ENCODE measurements at regions not wholly inside any gene's neighbourhood (a gene's known extent, or its start where the extent isn't known, plus 50 kb on each side); places are given as distances from the start of the nearest gene placed in this dataset.

GRCh38 chr5:53309653-53310052, 170.8 kb upstream of the FST start:
- in situ Hi-C loops (cut with MboI; ENCODE audit: low sequenced_read_pairs) = no loop called here
- Histone ChIP-seq H3K9me3 (no peaks in the 10 kb centered on the region), H3K27me3 (ENCODE audit: low read depth) (no peaks in the 10 kb centered on the region; the same call in 1 of the 2 replicates), H3K36me3 (replicated peaks) (no peaks in the 10 kb centered on the region), H3K4me1 (no peaks in the 10 kb centered on the region), H3K4me3 (no peak overlapping the region)
- DNase-seq (ENCODE audit: low spot score in 2 of 2) = no peak

- Histone ChIP-seq H3K4me1 (no peaks in the 10 kb centered on the region), H3K4me3 (no peak overlapping the region), H3K27me3 (ENCODE audit: low read depth) (no peaks in the 10 kb centered on the region; the same call in 1 of the 2 replicates), H3K36me3 (replicated peaks) (no peaks in the 10 kb centered on the region), H3K9me3 (no peaks in the 10 kb centered on the region)
- in situ Hi-C loops (cut with MboI; ENCODE audit: low sequenced_read_pairs) = no loop called here
- no peak for DNase-seq (ENCODE audit: low spot score in 2 of 2)
Measured at GRCh38 chr5:53311681-53312080, 168.7 kb upstream of the FST start.

GRCh38 chr5:53313145-53313544, 167.3 kb upstream of the FST start:
- in situ Hi-C loops (cut with MboI; ENCODE audit: low sequenced_read_pairs) = no loop called here
- no peaks in the 10 kb centered on the region; the same call in 1 of the 2 replicates for H3K27me3 ChIP-seq (ENCODE audit: low read depth)
- H3K4me1 ChIP-seq = no peaks in the 10 kb centered on the region
- no peaks in the 10 kb centered on the region for H3K9me3 ChIP-seq
- no peaks in the 10 kb centered on the region for H3K36me3 ChIP-seq (replicated peaks)
- no peak for DNase-seq (ENCODE audit: low spot score in 2 of 2)
- no peak overlapping the region for H3K4me3 ChIP-seq

DNA sequence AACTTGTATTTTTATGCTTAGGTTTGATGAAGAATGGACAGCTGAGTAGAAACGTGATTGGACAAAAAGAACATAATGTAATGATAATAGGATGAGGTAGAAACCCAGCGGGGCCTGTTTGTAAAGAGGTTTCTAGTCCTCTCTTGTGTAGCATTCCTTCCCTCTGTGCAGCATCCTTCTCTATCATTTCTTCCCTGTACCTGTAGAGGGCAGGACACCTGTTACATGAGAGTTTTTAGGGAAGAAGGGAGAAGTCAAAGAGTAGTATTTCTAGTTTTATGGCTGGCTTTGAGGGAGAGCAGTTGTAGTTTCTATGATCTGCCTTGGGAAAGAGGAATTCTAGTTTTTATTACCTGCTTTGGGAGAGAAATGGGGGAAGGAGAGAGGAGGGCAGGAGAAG, 162.1 kb upstream of the FST start:
- in situ Hi-C loops (cut with MboI; ENCODE audit: low sequenced_read_pairs) = no loop called here
- DNase-seq (ENCODE audit: low spot score in 2 of 2) = no peak
- no peaks in the 10 kb centered on the region for H3K9me3 ChIP-seq
- no peaks in the 10 kb centered on the region for H3K27me3 ChIP-seq (ENCODE audit: low read depth)
- H3K36me3 ChIP-seq (replicated peaks) = no peaks in the 10 kb centered on the region
- H3K4me3 ChIP-seq = no peak overlapping the region
- no peaks in the 10 kb centered on the region for H3K4me1 ChIP-seq

DNA sequence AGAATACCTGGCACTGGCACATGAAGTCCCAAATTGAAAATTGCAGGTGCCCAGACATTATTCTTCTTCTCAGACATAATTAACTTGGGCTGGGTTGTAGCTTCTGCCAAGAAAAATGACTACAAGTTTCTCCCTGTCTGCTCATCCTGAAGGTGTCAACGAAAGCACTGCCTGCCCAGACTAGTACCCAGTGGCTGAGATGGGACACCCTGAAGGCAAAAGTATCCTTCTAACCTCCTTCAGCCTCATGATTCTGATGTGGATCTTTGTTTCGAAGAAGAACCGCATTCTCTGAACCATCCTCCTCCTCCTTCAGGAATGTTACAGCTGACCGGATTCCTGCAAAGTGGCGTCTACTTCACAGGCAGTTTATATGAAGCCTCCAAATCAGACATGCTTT, 161.1 kb upstream of the FST start:
- H3K27me3 ChIP-seq (ENCODE audit: low read depth) = no peaks in the 10 kb centered on the region
- H3K4me1 ChIP-seq = no peaks in the 10 kb centered on the region
- in situ Hi-C loops (cut with MboI; ENCODE audit: low sequenced_read_pairs) = no loop called here
- no peak overlapping the region for H3K4me3 ChIP-seq
- DNase-seq (ENCODE audit: low spot score in 2 of 2) = no peak
- no peaks in the 10 kb centered on the region for H3K36me3 ChIP-seq (replicated peaks)
- H3K9me3 ChIP-seq = no peaks in the 10 kb centered on the region

DNA sequence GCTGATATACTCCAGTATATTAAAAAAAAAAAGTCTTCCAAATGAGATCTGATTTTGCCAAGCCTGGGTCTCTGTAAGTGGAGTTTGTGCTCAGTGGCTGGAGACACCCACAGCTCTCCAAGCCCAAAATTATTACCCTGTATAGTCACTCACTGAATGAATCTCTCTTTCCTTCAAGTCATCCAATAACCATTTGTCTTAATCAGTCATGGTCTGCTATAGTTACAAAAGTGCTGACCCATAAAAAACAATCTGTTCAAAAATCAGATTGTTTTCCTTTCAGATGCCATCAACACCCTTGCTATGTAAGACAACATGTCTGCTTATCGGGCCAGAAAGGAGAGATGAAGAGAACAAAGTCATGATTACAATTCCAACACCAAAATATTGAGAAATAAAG, 159.4 kb upstream of the FST start:
- H3K4me1 ChIP-seq = no peaks in the 10 kb centered on the region
- H3K9me3 ChIP-seq = no peaks in the 10 kb centered on the region
- no peaks in the 10 kb centered on the region for H3K36me3 ChIP-seq (replicated peaks)
- in situ Hi-C loops (cut with MboI; ENCODE audit: low sequenced_read_pairs) = no loop called here
- H3K4me3 ChIP-seq = no peak overlapping the region
- H3K27me3 ChIP-seq (ENCODE audit: low read depth) = no peaks in the 10 kb centered on the region
- DNase-seq (ENCODE audit: low spot score in 2 of 2) = no peak

DNA sequence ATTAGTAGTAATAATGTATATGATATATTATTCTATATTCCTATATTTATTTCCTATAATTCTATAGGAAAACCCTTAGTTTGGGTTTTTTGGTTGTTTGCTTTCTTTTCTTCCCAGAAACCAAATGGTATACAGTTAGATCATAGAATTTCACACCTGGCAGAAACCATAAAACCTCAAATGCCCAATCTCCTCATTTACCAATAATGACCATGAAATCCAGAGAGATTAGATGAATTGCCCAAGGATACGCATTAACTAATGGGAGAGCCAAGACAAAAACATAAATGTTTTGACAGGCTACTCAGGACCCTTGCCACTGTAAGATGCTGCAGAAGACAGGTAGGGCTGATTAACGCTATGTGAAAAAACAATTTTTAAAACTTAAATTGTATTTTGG, 158.7 kb upstream of the FST start:
- in situ Hi-C loops (cut with MboI; ENCODE audit: low sequenced_read_pairs) = no loop called here
- Histone ChIP-seq H3K27me3 (ENCODE audit: low read depth) (no peaks in the 10 kb centered on the region), H3K4me3 (no peak overlapping the region), H3K4me1 (no peaks in the 10 kb centered on the region), H3K9me3 (no peaks in the 10 kb centered on the region), H3K36me3 (replicated peaks) (no peaks in the 10 kb centered on the region)
- no peak for DNase-seq (ENCODE audit: low spot score in 2 of 2)

DNA sequence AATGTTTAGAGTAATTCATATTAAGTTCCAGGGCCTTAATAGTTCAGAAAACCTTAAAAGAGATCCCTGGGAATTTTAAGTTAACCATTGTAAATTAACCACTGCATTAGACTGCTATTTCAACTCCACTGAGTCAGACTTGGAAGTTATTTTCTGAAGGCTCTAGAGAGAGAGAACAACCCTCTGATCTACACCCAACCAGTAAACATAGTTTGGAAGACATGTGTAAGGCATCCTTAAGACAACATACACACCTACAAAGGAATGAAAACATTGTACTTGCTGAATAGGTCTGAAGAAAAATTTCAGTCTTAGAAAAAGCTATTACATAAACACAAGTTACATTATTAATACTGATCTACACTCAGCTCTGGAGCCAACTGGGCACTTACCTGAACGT, 158.2 kb upstream of the FST start:
- no peak overlapping the region for H3K4me3 ChIP-seq
- no peaks in the 10 kb centered on the region for H3K36me3 ChIP-seq (replicated peaks)
- in situ Hi-C loops (cut with MboI; ENCODE audit: low sequenced_read_pairs) = no loop called here
- no peaks in the 10 kb centered on the region for H3K4me1 ChIP-seq
- DNase-seq (ENCODE audit: low spot score in 2 of 2) = no peak
- H3K9me3 ChIP-seq = no peaks in the 10 kb centered on the region
- no peaks in the 10 kb centered on the region for H3K27me3 ChIP-seq (ENCODE audit: low read depth)

DNA sequence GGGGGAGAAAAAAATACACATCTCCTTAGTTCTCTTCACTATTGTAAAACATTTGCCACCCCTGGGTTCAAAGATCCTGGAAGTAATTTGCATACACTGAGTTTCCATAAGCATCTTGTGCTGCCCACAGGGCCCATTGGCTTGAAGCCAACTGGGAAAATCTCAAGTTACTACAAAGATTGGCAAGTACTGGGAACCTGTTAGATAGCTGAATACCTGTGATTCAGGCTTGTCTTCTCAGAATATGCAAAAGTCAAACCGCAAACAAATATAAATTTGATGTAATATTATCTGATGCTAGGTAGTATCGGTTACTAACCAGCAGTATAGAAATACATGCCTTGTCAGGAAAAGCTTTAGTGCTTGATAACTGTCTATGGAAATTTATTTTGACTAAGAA, 156.9 kb upstream of the FST start:
- DNase-seq (ENCODE audit: low spot score in 2 of 2) = no peak
- in situ Hi-C loops (cut with MboI; ENCODE audit: low sequenced_read_pairs) = no loop called here
- Histone ChIP-seq H3K36me3 (replicated peaks) (no peaks in the 10 kb centered on the region), H3K4me1 (no peaks in the 10 kb centered on the region), H3K27me3 (ENCODE audit: low read depth) (no peaks in the 10 kb centered on the region), H3K9me3 (no peaks in the 10 kb centered on the region), H3K4me3 (no peak overlapping the region)

DNA sequence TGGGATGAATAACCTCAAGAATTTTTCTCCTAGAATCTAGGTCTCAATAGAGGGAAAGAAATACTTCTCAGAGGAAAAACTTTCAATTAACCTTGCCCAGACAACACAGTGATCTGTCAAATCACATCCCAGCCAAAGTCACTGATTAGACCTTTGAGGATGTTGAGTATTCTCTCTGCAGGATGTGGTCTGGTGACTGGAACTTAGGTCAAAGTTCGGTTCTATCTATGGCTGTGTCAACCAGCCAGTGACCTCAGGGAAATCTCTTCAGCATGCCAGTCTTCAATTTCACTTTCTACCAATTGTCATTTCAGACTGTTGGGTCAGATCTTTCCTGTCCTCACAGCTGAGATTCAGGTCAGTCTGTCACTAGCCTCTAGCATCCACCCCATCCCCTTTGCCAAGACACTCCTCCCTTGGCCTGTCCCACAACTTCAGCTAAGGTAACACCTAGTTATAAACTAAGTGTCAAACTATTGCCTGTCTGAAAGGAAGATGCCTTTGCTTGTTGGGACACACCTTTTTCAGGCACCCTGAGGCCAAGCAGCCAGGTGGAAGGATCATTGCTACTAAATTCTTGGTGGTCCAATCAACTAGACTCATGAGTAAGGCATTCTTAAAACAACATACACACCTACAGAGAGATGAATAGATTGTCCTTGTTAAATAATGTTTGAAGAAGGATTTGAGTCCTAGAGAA, 156.3 kb upstream of the FST start:
- Histone ChIP-seq H3K4me3 (no peak overlapping the region), H3K9me3 (no peaks in the 10 kb centered on the region), H3K27me3 (ENCODE audit: low read depth) (no peaks in the 10 kb centered on the region), H3K36me3 (replicated peaks) (no peaks in the 10 kb centered on the region), H3K4me1 (no peaks in the 10 kb centered on the region)
- no peak for DNase-seq (ENCODE audit: low spot score in 2 of 2)
- in situ Hi-C loops (cut with MboI; ENCODE audit: low sequenced_read_pairs) = no loop called here

DNA sequence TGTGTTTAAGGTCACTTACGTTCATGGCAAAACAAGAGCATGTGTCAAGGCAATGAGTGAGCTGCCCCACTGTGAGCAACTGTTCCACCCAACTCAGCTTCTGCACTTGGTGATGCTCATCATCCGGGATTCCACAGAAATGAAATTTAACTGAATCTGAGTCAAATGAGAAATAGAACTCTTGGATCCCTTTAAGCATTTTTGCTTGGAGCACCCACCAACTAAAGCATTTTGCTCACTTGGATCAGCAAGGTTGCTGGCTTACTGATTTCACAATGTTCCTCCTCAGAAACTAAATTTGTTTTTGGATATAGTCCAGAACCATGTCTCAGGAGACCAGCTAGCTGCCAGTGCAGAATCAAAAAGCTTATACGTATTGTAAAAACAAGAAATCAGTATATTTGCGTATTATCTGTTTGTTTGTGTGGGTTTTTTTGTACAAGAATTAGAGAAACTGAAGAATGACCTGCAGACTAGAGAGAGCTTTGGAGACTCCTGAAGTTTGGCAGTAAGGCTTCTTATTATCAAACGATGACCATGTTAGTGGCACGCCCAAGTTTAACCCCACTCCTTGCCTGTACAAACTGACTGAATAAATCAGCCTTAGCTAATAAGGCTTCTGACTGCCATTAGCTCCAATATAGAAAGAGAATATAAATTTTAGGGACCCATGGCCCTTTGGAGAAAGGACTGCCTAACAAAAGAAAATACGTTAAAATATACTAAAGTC, 153.8 kb upstream of the FST start:
- Histone ChIP-seq H3K4me1 (no peaks in the 10 kb centered on the region), H3K27me3 (ENCODE audit: low read depth) (no peaks in the 10 kb centered on the region), H3K9me3 (no peaks in the 10 kb centered on the region), H3K36me3 (replicated peaks) (no peaks in the 10 kb centered on the region), H3K4me3 (no peak overlapping the region)
- in situ Hi-C loops (cut with MboI; ENCODE audit: low sequenced_read_pairs) = no loop called here
- DNase-seq (ENCODE audit: low spot score in 2 of 2) = no peak

DNA sequence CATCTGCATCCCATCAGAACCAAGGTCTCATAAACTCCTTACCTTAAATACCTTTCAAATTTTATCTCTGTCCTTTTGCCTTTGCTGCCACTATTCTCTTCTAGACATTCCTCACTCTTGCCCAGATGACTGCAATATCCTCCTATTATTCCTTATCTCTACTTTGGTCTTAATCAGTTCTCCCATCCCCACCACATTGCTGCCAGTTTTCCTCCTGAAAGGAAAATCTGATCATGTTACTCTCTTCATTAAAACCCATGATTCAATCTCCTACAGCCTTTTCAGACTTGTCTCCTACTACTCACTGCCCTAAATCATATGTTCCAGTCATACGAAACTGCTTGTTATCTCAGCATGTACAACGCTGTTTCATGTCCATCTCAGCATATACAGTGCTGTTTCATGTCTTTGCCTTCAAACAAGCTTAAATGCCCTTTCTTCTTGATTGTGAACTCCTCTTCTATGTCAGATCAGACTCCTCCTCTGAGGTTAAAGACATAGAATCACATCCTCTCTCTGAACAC, 152.6 kb upstream of the FST start:
- Histone ChIP-seq H3K4me3 (no peak overlapping the region), H3K36me3 (replicated peaks) (no peaks in the 10 kb centered on the region), H3K9me3 (no peaks in the 10 kb centered on the region), H3K4me1 (no peaks in the 10 kb centered on the region), H3K27me3 (ENCODE audit: low read depth) (no peaks in the 10 kb centered on the region)
- no peak for DNase-seq (ENCODE audit: low spot score in 2 of 2)
- in situ Hi-C loops (cut with MboI; ENCODE audit: low sequenced_read_pairs) = no loop called here

GRCh38 chr5:53330491-53330890, 149.9 kb upstream of the FST start:
- no peaks in the 10 kb centered on the region for H3K27me3 ChIP-seq (ENCODE audit: low read depth)
- no peak overlapping the region for H3K4me3 ChIP-seq
- no peak for DNase-seq (ENCODE audit: low spot score in 2 of 2)
- H3K36me3 ChIP-seq (replicated peaks) = no peaks in the 10 kb centered on the region
- H3K9me3 ChIP-seq = no peaks in the 10 kb centered on the region
- in situ Hi-C loops (cut with MboI; ENCODE audit: low sequenced_read_pairs) = no loop called here
- H3K4me1 ChIP-seq = no peaks in the 10 kb centered on the region

- Histone ChIP-seq H3K9me3 (no peaks in the 10 kb centered on the region), H3K36me3 (replicated peaks) (no peaks in the 10 kb centered on the region), H3K4me3 (no peak overlapping the region), H3K27me3 (ENCODE audit: low read depth) (no peaks in the 10 kb centered on the region), H3K4me1 (no peaks in the 10 kb centered on the region)
- no peak for DNase-seq (ENCODE audit: low spot score in 2 of 2)
- in situ Hi-C loops (cut with MboI; ENCODE audit: low sequenced_read_pairs) = no loop called here
Measured at GRCh38 chr5:53331463-53331862, 149.0 kb upstream of the FST start.

Data from HAP-1 (cell line).